ENCODE measurements at regions not wholly inside any gene's neighbourhood (a gene's known extent, or its start where the extent isn't known, plus 50 kb on each side); places are given as distances from the start of the nearest gene placed in this dataset.

DNA sequence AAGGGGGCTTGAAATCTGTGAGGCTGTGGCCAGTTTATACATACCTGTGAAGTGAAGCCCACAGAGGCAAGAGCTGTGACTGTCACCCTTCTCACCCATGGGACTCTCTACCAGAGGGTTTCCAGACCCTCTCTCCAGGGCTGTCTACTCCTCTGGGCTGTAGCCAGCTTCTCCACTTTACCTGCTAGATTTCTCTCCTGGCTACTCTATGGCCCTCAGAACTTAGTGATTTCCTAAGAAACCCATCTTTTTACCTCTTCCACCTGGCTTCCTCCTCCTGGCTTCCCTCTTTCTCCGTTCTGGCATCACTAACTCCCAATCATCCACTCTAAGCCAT lies 78.0 kb downstream of the SEC61B start:
- Histone ChIP-seq H3K4me3 (ENCODE audit: low read depth, low read length) (no peak overlapping the region), H3K27me3 (ENCODE audit: control insufficient read depth, insufficient read depth, low read length) (no peaks in the 10 kb centered on the region), H3K27ac (ENCODE audit: low read depth, low read length) (no peak overlapping the region), H3K9me3 (ENCODE audit: control insufficient read depth, insufficient read depth, low read length) (no peaks in the 10 kb centered on the region), H3K36me3 (ENCODE audit: control insufficient read depth, insufficient read depth, low read length) (no peaks in the 10 kb centered on the region), H3K4me1 (ENCODE audit: control insufficient read depth, insufficient read depth, low read length) (peaks cover 7% of the 10 kb centered on the region)
- DNase-seq (ENCODE audit: low read depth in 4 of 6, low spot score in 6 of 6): no peak
- WGBS (ENCODE audit: insufficient coverage): 0% methylated on average over 1 of the region's 1 CpG

DNA sequence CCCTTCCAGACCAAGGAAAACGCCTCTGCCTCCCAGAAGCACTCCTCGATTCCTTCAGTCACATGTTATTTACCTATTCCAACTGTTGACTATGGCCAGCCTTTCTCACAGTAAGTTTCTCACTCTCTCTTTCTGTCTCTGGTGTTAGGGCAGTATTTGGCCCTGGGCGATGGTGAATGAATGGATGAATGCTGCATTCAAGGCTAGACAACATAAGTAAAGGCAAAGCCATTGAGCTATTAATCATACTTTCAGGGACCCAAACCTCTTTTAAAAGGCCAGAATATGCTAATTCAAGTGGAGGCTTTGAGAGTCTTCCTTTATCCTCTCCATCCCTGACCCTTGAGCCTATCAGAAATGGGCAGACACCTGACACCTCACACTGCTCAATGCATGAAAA lies 78.5 kb downstream of the SEC61B start:
- no peaks in the 10 kb centered on the region for H3K36me3 ChIP-seq (ENCODE audit: control insufficient read depth, insufficient read depth, low read length)
- H3K4me1 ChIP-seq (ENCODE audit: control insufficient read depth, insufficient read depth, low read length): peaks cover 7% of the 10 kb centered on the region
- no peaks in the 10 kb centered on the region for H3K9me3 ChIP-seq (ENCODE audit: control insufficient read depth, insufficient read depth, low read length)
- no peak for DNase-seq (ENCODE audit: low read depth in 4 of 6, low spot score in 6 of 6)
- no peaks in the 10 kb centered on the region for H3K27me3 ChIP-seq (ENCODE audit: control insufficient read depth, insufficient read depth, low read length)
- WGBS (ENCODE audit: insufficient coverage): 67% methylated on average over 2 of the region's 3 CpGs
- no peak overlapping the region for H3K4me3 ChIP-seq (ENCODE audit: low read depth, low read length)
- H3K27ac ChIP-seq (ENCODE audit: low read depth, low read length): no peak overlapping the region

DNA sequence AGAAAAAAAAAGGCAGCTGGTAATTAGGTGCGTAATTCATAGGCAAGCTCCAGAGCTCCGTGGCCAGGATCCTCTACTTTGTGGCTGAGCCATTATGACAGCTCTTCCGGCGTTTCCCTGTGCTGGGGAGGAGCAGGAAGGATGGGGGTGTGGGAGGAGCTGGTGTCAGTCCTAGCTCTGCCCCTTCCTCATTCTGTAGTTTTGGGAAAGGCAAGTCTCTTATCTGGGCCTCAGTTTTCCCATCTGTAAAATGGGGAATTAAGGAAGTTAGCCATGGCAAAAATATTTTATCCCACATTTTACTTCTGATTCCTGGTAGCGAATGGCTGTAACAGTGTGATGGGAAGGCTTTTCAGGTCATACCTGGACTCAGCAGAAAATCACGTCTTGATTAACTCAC lies 81.1 kb downstream of the SEC61B start:
- Histone ChIP-seq H3K36me3 (ENCODE audit: control insufficient read depth, insufficient read depth, low read length) (no peaks in the 10 kb centered on the region), H3K27ac (ENCODE audit: low read depth, low read length) (no peak overlapping the region), H3K4me1 (ENCODE audit: control insufficient read depth, insufficient read depth, low read length) (no peaks in the 10 kb centered on the region), H3K27me3 (ENCODE audit: control insufficient read depth, insufficient read depth, low read length) (no peaks in the 10 kb centered on the region), H3K9me3 (ENCODE audit: control insufficient read depth, insufficient read depth, low read length) (no peaks in the 10 kb centered on the region), H3K4me3 (ENCODE audit: low read depth, low read length) (no peak overlapping the region)
- DNase-seq (ENCODE audit: low read depth in 4 of 6, low spot score in 6 of 6): no peak
- 23% methylated on average over 3 of the region's 6 CpGs for WGBS (ENCODE audit: insufficient coverage)

DNA sequence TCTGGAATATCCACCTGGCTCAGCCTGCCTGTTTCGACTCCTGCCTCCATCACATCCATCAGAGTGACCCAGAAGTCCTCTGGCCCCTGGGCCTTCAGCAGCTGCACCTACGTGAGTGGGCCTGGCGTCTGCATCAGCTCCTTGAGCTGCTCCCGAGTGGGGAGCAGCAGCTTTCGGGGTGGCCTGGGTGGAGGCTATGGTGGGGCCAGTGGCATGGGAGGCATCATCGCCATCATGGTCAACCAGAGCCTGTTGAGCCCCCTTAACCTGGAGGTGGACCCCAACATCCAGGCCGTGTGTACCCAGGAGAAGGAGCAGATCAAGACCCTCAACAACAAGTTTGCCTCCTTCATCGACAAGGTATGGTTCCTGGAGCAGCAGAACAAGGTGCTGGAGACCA lies 83.0 kb downstream of the SEC61B start:
- Histone ChIP-seq H3K27ac (ENCODE audit: low read depth, low read length) (no peak overlapping the region), H3K36me3 (ENCODE audit: control insufficient read depth, insufficient read depth, low read length) (no peaks in the 10 kb centered on the region), H3K27me3 (ENCODE audit: control insufficient read depth, insufficient read depth, low read length) (no peaks in the 10 kb centered on the region), H3K9me3 (ENCODE audit: control insufficient read depth, insufficient read depth, low read length) (no peaks in the 10 kb centered on the region), H3K4me3 (ENCODE audit: low read depth, low read length) (no peak overlapping the region), H3K4me1 (ENCODE audit: control insufficient read depth, insufficient read depth, low read length) (no peaks in the 10 kb centered on the region)
- DNase-seq (ENCODE audit: low read depth in 4 of 6, low spot score in 6 of 6): no peak
- 90% methylated on average over 8 of the region's 8 CpGs for WGBS (ENCODE audit: insufficient coverage)

DNA sequence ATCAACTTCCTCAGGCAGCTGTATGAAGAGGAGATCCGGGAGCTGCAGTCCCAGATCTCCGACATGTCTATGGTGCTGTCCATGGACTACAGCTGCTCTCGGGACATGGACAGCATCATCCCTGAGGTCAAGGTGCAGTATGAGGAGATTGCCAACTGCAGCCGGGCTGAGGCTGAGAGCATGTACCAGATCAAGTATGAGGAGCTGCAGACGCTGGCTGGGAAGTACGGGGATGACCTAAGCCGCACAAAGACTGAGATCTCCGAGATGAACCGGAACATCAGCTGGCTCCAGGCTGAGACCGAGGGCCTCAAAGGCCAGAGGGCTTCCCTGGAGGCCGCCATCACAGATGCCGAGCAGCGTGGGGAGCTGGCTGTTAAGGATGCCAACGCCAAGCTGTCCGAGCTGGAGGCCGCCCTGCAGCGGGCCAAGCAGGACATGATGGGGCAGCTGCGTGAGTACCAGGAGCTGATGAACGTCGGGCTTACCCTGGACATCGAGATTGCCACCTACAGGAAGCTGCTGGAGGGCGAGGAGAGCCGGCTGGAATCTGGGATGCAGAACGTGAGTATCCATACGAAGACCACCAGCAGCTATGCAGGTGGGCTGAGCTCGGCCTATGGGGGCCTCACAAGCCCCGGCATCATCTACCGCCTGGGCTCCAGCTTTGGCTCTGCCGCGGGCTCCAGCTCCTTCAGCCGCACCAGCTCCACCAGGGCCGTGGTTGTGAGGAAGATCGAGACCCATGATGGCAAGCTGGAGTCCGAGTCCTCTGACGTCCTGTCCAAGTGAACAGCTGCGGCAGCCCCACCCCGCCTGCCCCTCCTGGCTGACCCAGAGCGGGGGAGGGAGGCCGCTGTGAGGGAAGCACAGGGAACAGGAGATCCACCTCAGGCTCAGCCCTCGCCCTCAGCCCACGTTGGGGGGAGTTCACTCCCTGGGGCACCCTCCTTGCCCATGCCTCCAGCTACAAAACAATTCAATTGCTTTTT lies 84.0 kb downstream of the SEC61B start:
- H3K4me1 ChIP-seq (ENCODE audit: control insufficient read depth, insufficient read depth, low read length): no peaks in the 10 kb centered on the region
- H3K4me3 ChIP-seq (ENCODE audit: low read depth, low read length): no peak overlapping the region
- WGBS (ENCODE audit: insufficient coverage): 97% methylated on average over 39 of the region's 41 CpGs

DNA sequence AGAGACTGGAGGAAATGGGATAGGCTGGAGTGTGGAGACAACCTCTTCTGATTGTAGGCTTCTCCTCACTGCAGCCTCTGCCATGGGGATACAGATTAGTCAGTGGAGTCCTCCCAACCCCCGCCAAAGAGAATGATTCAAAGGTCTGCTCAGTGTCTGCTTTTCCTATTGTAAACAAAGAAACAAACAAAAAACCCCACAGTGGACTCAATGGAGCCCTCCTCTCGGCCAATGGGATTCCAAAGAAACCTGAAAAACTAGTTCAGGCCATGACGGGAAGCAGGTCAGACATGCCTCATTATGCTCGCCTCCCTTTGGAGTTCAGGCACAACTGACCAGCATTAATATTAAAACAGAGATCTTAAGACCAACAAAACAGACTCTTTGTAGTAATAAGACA lies 85.8 kb downstream of the SEC61B start:
- H3K27ac ChIP-seq (ENCODE audit: low read depth, low read length): no peak overlapping the region
- no peak overlapping the region for H3K4me3 ChIP-seq (ENCODE audit: low read depth, low read length)
- H3K27me3 ChIP-seq (ENCODE audit: control insufficient read depth, insufficient read depth, low read length): no peaks in the 10 kb centered on the region
- DNase-seq (ENCODE audit: low read depth in 4 of 6, low spot score in 6 of 6): no peak
- H3K36me3 ChIP-seq (ENCODE audit: control insufficient read depth, insufficient read depth, low read length): no peaks in the 10 kb centered on the region
- no peaks in the 10 kb centered on the region for H3K4me1 ChIP-seq (ENCODE audit: control insufficient read depth, insufficient read depth, low read length)
- H3K9me3 ChIP-seq (ENCODE audit: control insufficient read depth, insufficient read depth, low read length): no peaks in the 10 kb centered on the region
- 40% methylated on average over 3 of the region's 4 CpGs for WGBS (ENCODE audit: insufficient coverage)

More for the DNA sequence above, 84.0 kb downstream of the SEC61B start:
- DNase-seq (ENCODE audit: low read depth in 4 of 6, low spot score in 6 of 6): no peak
- Histone ChIP-seq H3K27ac (ENCODE audit: low read depth, low read length) (no peak overlapping the region), H3K27me3 (ENCODE audit: control insufficient read depth, insufficient read depth, low read length) (no peaks in the 10 kb centered on the region), H3K9me3 (ENCODE audit: control insufficient read depth, insufficient read depth, low read length) (no peaks in the 10 kb centered on the region), H3K36me3 (ENCODE audit: control insufficient read depth, insufficient read depth, low read length) (no peaks in the 10 kb centered on the region)

DNA sequence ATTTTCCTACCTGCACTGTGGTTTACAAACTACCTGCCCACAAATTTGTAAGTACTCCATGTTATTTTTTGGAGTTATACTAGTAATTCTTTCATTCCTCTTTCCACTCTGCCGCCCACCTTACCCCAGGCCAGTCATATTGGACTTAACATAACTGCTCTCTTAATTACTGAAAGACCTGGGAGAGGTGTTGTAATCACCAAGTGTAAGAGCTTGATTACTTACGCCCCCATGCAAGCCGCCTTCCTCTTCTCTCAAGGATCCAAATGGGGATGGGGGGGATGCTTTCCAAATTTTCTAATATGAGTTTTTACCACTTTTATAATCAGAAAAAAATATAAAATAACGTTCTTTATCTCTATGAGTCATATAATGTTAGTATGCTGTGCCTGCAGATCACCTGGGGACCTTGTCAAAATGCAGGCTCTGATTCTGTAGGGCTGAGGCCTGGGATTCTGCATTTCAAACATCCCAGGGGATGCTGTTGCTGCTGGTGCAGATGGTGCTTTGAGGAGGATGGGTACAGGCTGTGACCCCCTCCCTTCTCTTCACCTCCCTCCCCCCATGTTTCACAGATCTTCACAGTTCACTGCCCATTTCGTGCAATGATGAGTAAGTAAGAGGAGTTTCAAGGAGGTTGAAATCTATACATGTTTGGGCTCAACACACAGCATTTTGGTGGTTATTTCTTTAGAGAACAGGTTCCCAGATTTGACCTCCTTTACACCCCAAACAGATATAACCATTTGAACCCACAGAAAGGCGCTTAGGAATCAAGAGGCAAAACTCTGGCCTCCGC lies 87.3 kb downstream of the SEC61B start:
- no peaks in the 10 kb centered on the region for H3K36me3 ChIP-seq (ENCODE audit: control insufficient read depth, insufficient read depth, low read length)
- WGBS (ENCODE audit: insufficient coverage): no CpG with 5 or more reads among the region's 7 CpGs
- H3K27ac ChIP-seq (ENCODE audit: low read depth, low read length): no peak overlapping the region
- H3K4me1 ChIP-seq (ENCODE audit: control insufficient read depth, insufficient read depth, low read length): no peaks in the 10 kb centered on the region
- no peak overlapping the region for H3K4me3 ChIP-seq (ENCODE audit: low read depth, low read length)
- no peaks in the 10 kb centered on the region for H3K27me3 ChIP-seq (ENCODE audit: control insufficient read depth, insufficient read depth, low read length)
- DNase-seq (ENCODE audit: low read depth in 4 of 6, low spot score in 6 of 6): no peak
- H3K9me3 ChIP-seq (ENCODE audit: control insufficient read depth, insufficient read depth, low read length): no peaks in the 10 kb centered on the region

DNA sequence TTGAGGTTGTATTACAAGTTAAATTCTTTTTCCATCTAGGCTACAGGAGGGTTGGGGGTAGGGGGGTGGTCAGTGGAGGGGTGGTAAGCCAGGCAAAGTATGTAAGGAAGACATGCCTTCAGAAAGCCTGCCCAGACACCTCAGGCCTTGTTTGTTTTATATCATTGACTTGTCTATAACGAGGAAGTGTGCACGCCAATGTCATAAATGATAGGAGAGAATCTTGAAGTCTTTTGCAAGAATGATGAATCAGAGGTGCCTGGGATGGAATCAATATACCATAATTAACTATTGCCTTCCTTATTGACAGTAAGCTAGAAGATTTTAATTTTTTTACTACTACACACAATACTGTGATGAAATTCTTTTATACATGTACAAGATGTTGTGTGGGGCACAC lies 90.7 kb downstream of the SEC61B start:
- Histone ChIP-seq H3K27me3 (ENCODE audit: control insufficient read depth, insufficient read depth, low read length) (no peaks in the 10 kb centered on the region), H3K4me1 (ENCODE audit: control insufficient read depth, insufficient read depth, low read length) (no peaks in the 10 kb centered on the region), H3K36me3 (ENCODE audit: control insufficient read depth, insufficient read depth, low read length) (no peaks in the 10 kb centered on the region), H3K27ac (ENCODE audit: low read depth, low read length) (no peak overlapping the region), H3K9me3 (ENCODE audit: control insufficient read depth, insufficient read depth, low read length) (no peaks in the 10 kb centered on the region), H3K4me3 (ENCODE audit: low read depth, low read length) (no peak overlapping the region)
- DNase-seq (ENCODE audit: low read depth in 4 of 6, low spot score in 6 of 6): no peak
- WGBS (ENCODE audit: insufficient coverage): no CpG with 5 or more reads among the region's 2 CpGs

DNA sequence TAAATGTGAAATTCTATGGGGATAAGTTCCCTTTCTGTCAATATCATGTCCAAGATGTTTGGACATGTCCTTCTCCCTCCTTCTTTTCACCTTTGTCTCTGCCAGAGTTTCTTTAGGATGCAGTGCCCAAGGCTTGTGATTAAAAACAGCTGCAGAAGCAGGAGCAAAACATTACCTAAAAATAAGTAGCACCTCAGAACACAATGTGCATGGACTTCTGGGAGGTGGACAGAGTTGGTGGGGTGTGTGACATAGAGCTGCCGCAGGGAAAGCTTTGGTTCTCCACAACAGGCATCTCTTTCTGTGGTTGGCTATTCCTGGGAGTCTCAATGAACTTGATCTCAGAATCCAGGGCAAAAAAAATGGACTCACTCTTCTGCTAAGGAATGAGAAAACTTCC lies 97.0 kb downstream of the SEC61B start:
- H3K4me3 ChIP-seq (ENCODE audit: low read depth, low read length): no peak overlapping the region
- no CpG with 5 or more reads among the region's 1 CpG for WGBS (ENCODE audit: insufficient coverage)

More for the DNA sequence above, 97.0 kb downstream of the SEC61B start:
- H3K9me3 ChIP-seq (ENCODE audit: control insufficient read depth, insufficient read depth, low read length): no peaks in the 10 kb centered on the region
- no peak overlapping the region for H3K27ac ChIP-seq (ENCODE audit: low read depth, low read length)
- H3K27me3 ChIP-seq (ENCODE audit: control insufficient read depth, insufficient read depth, low read length): no peaks in the 10 kb centered on the region
- no peaks in the 10 kb centered on the region for H3K4me1 ChIP-seq (ENCODE audit: control insufficient read depth, insufficient read depth, low read length)
- no peak for DNase-seq (ENCODE audit: low read depth in 4 of 6, low spot score in 6 of 6)
- H3K36me3 ChIP-seq (ENCODE audit: control insufficient read depth, insufficient read depth, low read length): no peaks in the 10 kb centered on the region
